Mononuclear cell (primary cell): ENCODE measurements at regions not wholly inside any gene's neighbourhood (a gene's known extent, or its start where the extent isn't known, plus 50 kb on each side); places are given as distances from the start of the nearest gene placed in this dataset.

Experiments
- H3K27me3 ChIP-seq: 2 replicates; pipeline ENCODE4 v1.6.0; 2011; ENCODE audit warnings: low read length, control low read depth; ENCODE audit not compliant: insufficient read depth
- H3K4me1 ChIP-seq: 2 replicates; pipeline ENCODE4 v1.5.1; 2011; ENCODE audit warnings: mild to moderate bottlenecking, low read length, control low read depth; ENCODE audit not compliant: insufficient read depth
- H3K4me3 ChIP-seq: 2 replicates; pipeline ENCODE4 v1.5.1; 2011; ENCODE audit warnings: mild to moderate bottlenecking, low read length, moderate library complexity
- H3K9me3 ChIP-seq: 2 replicates; pipeline ENCODE4 v1.5.1; 2011; ENCODE audit warnings: low read depth, mild to moderate bottlenecking, control low read depth, low read length

DNA sequence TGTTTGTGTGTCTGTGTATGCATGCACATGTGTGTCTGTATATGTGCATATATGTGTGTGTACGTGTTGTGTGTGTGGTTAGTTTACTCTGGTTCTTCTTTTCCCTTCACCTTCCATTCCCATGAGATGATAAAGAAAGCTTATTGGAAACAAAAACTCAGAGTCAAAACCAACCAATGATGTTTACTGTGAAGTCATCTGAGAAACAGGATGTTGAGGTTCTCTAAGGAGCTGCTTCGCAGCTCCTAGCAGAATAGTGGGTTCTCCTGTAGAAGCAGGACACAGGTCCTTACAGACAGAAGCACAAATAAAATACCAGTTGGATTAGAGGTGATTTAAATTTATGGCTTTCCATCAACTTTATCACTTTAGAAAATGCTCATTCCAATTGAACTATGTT, 256.1 kb upstream of the PLET1 start:
- no peaks in the 10 kb centered on the region for H3K27me3 ChIP-seq
- H3K9me3 ChIP-seq = no peaks in the 10 kb centered on the region
- peaks cover 3% of the 10 kb centered on the region for H3K4me1 ChIP-seq
- no peak overlapping the region for H3K4me3 ChIP-seq

DNA sequence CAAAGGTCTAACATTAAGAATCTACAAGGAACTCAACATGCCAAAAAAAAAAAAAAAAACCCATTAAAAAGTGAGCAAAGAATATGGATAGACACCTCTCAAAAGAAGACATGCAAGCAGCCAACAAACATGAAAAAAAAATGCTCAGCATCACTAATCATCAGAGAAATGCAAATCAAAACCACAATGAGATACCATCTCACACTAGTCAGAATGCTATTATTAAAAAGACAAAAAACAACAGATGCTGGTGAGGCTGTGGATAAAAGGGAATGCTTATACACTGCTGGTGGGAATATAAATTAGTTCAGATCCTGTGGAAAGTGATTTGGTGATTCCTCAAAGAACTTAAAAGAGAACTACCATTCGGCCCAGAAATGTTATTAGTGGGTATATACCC, 257.7 kb upstream of the PLET1 start:
- no peak overlapping the region for H3K4me3 ChIP-seq
- H3K9me3 ChIP-seq = no peaks in the 10 kb centered on the region
- H3K27me3 ChIP-seq = no peaks in the 10 kb centered on the region
- H3K4me1 ChIP-seq = peaks cover 3% of the 10 kb centered on the region

DNA sequence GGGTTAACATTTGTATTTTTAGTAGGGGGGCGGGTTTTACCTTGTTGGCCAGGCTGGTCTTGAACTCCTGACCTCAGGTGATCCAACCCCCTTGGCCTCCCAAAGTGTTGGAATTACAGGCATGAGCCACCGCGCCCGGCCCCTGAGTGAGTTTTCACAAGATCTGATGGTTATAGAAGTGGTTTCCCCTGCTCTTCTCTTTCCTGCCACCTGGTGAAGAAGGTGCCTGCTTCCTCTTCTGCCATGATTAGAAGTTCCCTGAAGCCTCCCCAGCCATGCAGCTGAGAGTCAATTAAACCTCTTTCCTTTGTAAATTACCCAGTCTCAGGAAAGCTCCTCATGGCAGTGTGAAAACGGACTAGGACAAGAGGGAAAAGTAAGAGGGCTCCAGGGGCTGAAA, 259.1 kb upstream of the PLET1 start:
- peaks cover 9% of the 10 kb centered on the region for H3K4me1 ChIP-seq
- no peak overlapping the region for H3K4me3 ChIP-seq
- no peaks in the 10 kb centered on the region for H3K27me3 ChIP-seq
- H3K9me3 ChIP-seq = no peaks in the 10 kb centered on the region

DNA sequence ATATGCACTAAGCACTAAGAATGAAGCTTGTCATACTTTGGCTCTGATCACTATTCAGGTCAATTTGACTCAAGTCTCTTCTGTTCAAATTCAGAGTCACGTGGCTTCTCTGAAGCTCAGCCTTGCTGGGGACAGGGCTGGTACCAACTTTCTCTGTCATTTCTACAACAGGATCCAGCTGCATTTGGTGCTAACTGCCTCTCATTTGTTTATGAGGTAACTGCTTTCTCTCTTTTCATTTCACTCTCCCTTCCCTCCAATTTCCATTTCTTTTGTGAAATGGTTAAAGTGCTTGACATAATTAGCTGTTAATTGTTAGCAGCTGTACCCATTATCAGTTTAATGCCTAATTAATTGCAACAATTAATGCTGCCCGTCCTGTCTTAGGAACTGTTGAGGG, 259.7 kb upstream of the PLET1 start:
- no peak overlapping the region for H3K4me3 ChIP-seq
- H3K9me3 ChIP-seq = no peaks in the 10 kb centered on the region
- H3K4me1 ChIP-seq = peaks cover 15% of the 10 kb centered on the region
- H3K27me3 ChIP-seq = no peaks in the 10 kb centered on the region

DNA sequence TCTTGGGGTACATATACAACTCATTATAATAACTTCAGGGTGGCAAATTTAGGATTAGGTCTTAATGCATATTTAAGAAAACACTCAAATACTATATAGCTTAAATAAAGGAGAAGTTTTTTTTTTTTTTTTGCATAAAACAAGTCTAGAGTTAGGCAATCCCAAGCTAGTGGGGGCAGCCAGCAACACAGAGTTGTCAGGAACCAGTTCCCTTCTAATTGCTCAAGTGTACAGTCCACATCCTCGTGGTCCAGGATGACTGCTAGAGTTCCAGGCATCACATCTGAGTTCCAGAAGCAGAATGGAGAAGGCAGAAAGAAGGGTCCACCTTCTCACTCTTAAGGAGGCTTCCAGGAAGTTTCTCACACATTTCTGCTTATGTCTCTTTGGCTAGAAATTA, 261.9 kb upstream of the PLET1 start:
- no peaks in the 10 kb centered on the region for H3K9me3 ChIP-seq
- H3K4me3 ChIP-seq = no peak overlapping the region
- peaks cover 36% of the 10 kb centered on the region for H3K4me1 ChIP-seq
- no peaks in the 10 kb centered on the region for H3K27me3 ChIP-seq

DNA sequence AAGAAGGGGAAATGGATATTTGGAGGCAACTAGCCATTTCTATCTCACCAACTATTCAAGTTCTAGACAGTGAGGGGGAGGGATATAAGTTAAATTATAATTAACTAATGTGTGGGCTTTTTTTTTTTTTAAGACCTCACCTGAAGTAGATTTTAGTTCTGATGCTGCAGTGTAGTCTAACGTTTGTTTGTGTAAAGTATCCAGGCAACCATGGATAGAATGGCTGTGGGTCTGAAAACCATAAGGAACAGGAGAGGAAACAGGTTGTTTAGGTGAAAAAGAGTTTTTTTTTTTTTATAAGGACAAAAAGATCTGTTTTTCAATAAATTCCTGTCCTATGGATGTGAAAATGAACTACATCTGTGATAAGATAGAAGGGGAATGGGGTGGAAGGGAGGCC, 262.4 kb upstream of the PLET1 start:
- H3K27me3 ChIP-seq = no peaks in the 10 kb centered on the region
- H3K4me1 ChIP-seq = peaks cover 36% of the 10 kb centered on the region
- H3K4me3 ChIP-seq = no peak overlapping the region
- no peaks in the 10 kb centered on the region for H3K9me3 ChIP-seq

DNA sequence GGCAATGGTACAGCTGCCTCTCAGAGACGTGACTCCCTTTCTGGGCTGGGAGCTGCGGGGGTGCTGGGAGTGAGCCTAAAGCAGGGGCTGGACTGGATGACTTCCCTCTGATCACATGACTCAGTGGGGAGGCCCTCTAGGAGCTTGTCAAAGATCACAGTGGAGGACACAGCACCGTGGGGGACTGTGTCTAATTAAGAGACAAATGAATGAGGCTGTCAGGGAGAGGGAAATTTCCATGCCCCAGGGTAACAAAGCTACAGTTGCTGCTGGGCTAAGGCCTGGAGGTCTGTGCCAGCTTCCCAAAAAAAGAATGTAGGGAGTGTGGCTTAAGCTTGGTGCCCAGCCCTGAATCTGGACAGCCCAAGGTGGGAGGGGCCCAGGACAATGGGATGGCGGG, 262.8 kb upstream of the PLET1 start:
- no peak overlapping the region for H3K4me3 ChIP-seq
- H3K4me1 ChIP-seq = peaks cover 36% of the 10 kb centered on the region
- no peaks in the 10 kb centered on the region for H3K27me3 ChIP-seq
- no peaks in the 10 kb centered on the region for H3K9me3 ChIP-seq

DNA sequence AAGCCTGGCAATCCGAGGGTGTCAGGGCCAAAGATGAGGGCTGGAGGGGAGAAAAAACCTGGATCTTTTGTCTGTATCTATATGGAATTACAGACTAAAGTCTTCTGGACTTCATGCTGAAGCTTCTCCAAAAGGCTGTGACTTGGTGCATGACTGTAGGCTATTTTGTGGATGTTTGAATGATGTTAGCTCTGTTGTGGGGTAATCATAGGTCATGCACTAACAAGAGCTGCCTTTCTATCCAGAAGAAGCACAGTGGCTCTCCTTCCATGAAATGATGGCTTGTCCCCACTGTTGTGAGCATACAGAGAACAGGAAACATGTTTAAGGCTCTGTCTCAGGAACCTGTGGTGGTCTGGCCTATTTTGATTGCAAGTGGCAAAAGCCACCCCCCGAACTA, 263.3 kb upstream of the PLET1 start:
- Histone ChIP-seq H3K9me3 (no peaks in the 10 kb centered on the region), H3K4me1 (peaks cover 36% of the 10 kb centered on the region), H3K27me3 (no peaks in the 10 kb centered on the region), H3K4me3 (no peak overlapping the region)

DNA sequence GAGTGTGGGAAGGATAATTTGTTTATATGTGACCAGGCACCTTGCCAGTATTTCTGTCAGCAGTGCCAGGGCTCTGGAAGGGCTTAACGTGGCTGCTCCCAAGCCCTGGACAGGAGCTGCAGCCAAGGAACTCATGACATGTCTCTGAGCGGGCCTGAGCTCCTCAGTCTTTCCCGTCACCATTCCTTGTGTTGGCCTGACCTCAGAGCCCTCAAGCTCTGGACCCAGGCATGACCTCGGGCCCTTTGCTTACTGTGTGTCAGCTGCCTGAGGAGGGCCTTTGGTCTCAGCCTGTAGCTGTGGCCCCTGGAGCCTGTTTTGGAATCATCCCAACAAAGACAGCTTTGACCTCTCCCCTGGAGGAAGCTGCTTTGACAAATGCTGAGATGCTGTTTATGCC, 264.1 kb upstream of the PLET1 start:
- Histone ChIP-seq H3K27me3 (no peaks in the 10 kb centered on the region), H3K4me3 (no peak overlapping the region), H3K4me1 (peaks cover 36% of the 10 kb centered on the region), H3K9me3 (no peaks in the 10 kb centered on the region)

DNA sequence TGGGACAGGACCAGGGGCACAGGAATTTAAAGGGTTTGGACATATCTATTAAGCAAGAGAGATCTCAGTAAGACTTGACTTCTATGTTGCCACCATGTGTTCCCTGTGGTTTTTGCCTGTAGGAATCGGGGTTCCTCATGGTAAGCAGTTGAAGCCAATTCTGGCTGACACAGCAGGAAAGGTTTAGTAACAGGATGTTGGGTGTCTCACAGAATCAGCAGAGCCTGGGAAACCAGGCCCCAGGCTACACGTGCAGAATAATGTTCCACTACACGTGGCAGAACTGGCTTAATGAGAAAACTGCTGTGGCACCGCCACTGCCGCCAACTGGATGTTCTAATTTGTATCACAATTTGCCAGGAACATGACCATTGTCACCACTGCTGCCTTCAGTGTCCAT, 264.6 kb upstream of the PLET1 start:
- Histone ChIP-seq H3K4me1 (peaks cover 36% of the 10 kb centered on the region), H3K27me3 (no peaks in the 10 kb centered on the region), H3K4me3 (no peak overlapping the region), H3K9me3 (no peaks in the 10 kb centered on the region)

DNA sequence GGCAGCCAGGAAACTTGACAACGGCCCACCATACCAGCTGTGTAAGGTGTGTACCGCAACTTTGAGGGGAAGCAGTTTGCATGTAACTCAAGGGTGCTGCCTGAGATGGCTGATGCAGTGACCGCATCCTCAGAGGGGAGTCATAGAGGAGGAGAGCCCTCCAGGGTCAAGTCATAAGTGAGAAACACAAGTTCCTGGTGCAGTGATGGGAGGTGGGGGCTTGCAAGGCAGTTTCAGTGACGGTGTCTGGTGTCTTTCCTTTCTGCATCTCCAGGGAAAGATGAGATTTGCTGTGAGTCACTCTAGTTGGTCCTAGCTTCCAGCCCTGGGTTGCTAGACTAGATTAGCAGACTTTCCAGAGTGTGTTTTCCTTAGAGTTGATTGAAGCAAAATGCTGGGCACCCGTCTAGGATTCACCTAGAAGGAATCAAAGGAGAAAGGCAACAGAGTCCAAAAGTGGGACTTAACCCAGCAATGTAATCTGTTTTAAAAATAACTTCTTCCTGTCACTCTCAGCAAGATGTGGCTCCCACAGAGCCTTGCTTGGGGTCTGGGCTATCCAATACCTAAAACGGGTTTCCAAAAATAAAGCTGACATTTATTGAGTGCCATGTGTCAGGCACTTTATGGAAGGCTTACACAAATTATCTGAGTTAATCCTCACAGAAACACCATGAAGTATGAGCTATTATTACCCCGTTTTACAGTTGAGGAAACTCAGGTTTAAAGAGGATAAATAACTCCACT, 265.4 kb upstream of the PLET1 start:
- Histone ChIP-seq H3K4me3 (no peak overlapping the region), H3K9me3 (no peaks in the 10 kb centered on the region), H3K4me1 (peaks cover 36% of the 10 kb centered on the region), H3K27me3 (no peaks in the 10 kb centered on the region)

DNA sequence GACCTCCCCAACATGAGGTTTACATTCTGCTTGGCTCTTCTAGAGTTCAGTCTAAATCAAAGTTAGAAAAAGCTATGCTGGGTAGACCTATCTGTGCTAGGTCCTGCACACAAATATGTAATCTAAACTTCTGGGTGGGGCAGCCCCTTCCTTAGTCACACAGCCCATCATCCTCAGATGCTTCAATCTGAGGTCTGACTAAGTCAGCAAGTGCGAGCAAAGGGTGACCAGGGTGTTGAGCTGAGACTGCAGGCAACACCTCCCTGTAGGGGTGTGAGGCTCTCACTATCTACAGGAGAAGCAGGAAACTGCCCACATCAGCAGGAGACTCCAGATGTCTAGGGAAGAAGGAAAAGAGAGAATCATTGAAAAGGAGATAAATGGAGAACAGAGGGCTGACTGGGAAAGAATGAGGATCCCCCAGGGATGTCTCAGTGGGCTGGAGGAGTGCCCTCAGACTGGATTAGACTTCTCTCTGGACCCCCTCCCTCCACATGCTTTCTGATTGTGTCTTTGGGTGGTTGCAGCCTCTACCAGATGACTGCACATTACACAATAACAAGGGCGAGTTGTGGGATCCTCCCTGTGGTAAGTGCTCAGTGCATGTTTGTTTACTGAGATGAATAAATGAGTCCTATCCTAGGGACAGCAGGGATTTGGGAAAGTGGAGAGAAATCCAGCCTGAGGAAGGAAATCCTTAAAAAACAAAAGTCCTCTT, 266.2 kb upstream of the PLET1 start:
- H3K27me3 ChIP-seq = no peaks in the 10 kb centered on the region
- peaks cover 36% of the 10 kb centered on the region for H3K4me1 ChIP-seq

DNA sequence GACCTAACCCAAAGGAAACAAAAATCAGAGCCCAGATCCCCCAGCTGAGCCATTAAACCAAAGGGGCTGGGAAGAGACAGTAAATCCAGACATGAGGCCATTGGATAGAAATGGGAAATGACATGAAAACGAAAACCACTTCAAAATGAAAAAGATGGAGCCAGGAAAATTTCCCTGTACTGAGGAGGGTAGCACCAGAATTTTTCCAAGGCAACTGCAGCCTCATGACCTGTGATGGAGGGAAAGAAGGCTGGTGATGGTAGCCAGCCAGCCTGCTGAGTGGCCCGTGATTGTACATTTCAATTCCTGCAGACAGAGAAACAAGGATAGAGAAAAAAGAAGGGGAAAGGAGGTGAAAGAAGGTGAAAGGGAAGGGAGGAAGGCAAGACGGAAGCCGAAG, 268.4 kb upstream of the PLET1 start:
- H3K27me3 ChIP-seq = peaks cover 4% of the 10 kb centered on the region
- no peaks in the 10 kb centered on the region for H3K9me3 ChIP-seq
- H3K4me1 ChIP-seq = peaks cover 34% of the 10 kb centered on the region
- H3K4me3 ChIP-seq = no peak overlapping the region

More for the DNA sequence above, 266.2 kb upstream of the PLET1 start:
- Histone ChIP-seq H3K4me3 (no peak overlapping the region), H3K9me3 (no peaks in the 10 kb centered on the region)

DNA sequence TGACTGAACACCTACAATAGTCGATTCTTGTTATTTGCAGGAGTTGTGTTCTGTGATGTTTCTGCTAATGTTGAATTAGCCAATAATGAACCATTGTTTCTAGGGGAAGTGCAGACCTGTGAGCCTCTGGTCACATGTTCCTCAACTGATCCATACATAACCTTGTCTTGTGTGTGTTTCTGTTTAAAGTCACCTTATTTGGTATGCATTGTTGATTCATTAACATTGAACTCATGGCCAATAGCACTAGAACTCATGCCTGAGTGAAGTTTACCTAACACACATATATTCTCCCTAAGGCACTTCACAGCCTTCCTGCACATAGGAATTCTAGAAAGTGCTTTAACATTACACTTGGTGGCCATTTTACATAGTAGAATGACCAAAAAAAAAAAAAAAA, 271.8 kb upstream of the PLET1 start:
- Histone ChIP-seq H3K27me3 (peaks cover 4% of the 10 kb centered on the region), H3K9me3 (no peaks in the 10 kb centered on the region), H3K4me1 (no peaks in the 10 kb centered on the region), H3K4me3 (no peak overlapping the region)

DNA sequence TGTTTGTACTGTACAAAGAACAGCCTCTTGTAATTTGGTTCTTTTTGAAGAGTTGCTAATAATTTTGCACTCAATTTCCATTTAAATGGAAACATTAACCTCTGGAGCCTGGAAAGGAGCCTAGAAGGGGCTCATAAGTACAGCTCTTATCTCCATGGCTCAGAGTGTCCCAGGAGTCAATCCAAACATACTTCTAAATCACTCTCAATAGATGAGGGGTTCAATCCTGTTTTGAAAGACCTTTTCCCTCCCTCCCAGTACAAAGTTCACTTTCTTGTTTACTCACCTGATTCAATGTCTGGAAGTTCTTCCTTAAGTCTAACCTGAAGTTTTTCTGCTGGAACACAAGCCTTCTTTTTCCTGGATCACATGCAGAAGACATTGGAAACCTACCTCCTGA, 273.0 kb upstream of the PLET1 start:
- H3K4me3 ChIP-seq = no peak overlapping the region
- H3K4me1 ChIP-seq = no peaks in the 10 kb centered on the region
- H3K27me3 ChIP-seq = peaks cover 4% of the 10 kb centered on the region
- no peaks in the 10 kb centered on the region for H3K9me3 ChIP-seq

DNA sequence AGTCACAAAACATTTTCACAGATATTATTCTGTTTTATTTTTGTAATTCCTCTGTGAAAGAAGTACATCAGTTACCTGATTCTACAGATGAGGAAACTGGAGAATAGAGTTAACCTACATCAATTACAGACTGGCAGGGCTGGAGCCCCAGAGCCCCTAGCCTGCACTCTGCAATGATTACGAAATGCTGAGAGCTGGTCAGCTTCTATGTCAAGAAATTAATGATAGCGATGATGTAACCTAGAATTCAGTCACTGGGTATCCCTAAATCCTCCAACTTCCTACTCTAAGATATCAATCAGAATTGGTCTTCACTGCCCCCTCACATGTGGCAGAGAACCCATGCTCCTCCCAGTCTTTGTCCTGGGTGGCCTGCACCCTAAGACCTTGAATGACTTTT, 273.5 kb upstream of the PLET1 start:
- Histone ChIP-seq H3K4me3 (no peak overlapping the region), H3K9me3 (no peaks in the 10 kb centered on the region), H3K4me1 (no peaks in the 10 kb centered on the region), H3K27me3 (peaks cover 4% of the 10 kb centered on the region)
